ENCODE measurements at regions not wholly inside any gene's neighbourhood (a gene's known extent, or its start where the extent isn't known, plus 50 kb on each side); places are given as distances from the start of the nearest gene placed in this dataset.

DNA sequence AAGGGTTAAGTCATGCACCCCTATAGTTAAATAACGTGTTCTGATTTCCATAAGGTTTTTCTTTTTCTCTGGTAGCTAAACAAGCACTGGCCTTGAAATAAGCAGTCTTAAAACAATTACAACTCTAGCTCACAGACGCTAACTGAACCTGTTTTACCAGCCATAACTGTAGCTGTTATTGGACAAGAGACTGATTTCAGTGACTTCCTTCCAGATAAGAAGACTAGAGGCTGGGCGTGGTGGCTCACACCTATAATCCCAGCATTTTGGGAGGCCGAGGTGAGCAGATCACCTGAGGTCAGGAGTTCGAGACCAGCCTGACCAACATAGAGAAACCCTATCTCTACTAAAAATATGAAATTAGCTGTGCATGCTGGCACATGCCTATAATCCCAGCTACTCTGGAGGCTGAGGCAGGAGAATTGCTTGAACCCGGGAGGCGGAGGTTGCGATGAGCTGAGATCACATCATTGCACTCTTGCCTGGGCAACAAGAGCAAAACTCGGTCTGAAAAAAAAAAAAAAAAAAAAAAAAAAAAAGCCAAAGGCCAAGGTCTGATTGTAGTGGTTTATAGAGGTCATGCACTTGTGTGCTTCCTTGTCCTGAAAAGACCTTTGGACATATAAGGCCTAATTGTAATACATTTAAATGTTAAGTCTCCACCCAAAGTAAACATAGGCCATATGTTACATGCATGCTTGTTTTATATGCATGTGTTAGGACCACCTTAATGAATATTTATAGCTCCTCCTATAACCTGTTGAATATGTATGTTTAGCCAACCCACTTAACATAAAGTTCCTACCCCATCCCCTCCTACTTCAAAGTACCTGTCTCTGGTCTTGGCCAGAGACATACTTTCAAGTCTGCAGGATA is 319.5 kb upstream of the CA10 start:
- TF ChIP-seq, protein P1, sequence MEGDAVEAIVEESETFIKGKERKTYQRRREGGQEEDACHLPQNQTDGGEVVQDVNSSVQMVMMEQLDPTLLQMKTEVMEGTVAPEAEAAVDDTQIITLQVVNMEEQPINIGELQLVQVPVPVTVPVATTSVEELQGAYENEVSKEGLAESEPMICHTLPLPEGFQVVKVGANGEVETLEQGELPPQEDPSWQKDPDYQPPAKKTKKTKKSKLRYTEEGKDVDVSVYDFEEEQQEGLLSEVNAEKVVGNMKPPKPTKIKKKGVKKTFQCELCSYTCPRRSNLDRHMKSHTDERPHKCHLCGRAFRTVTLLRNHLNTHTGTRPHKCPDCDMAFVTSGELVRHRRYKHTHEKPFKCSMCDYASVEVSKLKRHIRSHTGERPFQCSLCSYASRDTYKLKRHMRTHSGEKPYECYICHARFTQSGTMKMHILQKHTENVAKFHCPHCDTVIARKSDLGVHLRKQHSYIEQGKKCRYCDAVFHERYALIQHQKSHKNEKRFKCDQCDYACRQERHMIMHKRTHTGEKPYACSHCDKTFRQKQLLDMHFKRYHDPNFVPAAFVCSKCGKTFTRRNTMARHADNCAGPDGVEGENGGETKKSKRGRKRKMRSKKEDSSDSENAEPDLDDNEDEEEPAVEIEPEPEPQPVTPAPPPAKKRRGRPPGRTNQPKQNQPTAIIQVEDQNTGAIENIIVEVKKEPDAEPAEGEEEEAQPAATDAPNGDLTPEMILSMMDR (IDR thresholded peaks at IDR 0.05; ENCODE audit: insufficient read depth, low read length, missing control alignments) = no peak
- CTCF ChIA-PET = no interaction called here

DNA sequence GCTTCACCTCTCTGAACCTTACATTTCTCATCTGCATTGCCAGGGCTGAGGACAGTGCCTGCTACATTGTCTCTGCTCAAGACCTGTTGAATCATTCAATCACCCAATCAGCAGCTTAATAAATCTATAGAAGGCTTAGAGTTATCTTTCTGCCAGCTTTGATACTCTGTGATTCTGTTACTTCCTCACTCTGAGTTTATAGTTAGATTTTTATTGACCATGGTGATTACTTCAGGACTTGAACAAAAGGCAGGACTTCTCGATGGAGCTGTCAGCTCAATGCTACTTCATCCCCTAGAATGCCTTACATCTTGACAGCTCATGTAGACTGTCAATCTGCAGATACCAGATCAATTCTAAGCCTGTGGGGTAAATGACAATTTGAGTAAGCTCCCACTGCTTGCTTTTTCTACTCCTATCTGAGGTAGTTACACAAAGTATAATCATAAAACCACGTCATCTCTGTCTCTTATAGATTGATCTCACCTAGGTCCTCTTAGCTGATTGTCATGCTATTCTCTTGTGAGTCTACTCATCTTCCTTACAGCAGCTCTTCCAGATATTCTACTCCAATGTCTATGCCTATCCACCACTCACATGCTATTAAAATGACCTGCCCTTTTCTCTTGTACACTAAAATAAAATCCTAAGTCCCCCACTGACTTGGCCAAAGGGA is 318.3 kb upstream of the CA10 start:
- TF ChIP-seq, protein P1 (IDR thresholded peaks at IDR 0.05; ENCODE audit: insufficient read depth, low read length, missing control alignments) = no peak
- POLR2A ChIA-PET = no interaction called here
- CTCF ChIA-PET = no interaction called here
- H3K4me3 ChIP-seq (ENCODE audit: low read depth, low read length) = no peak overlapping the region
- no peak for DNase-seq (ENCODE audit: low read depth, low spot score)

More for the DNA sequence above, 319.5 kb upstream of the CA10 start:
- H3K4me3 ChIP-seq (ENCODE audit: low read depth, low read length) = no peak overlapping the region
- DNase-seq (ENCODE audit: low read depth, low spot score) = no peak
- POLR2A ChIA-PET = no interaction called here

DNA sequence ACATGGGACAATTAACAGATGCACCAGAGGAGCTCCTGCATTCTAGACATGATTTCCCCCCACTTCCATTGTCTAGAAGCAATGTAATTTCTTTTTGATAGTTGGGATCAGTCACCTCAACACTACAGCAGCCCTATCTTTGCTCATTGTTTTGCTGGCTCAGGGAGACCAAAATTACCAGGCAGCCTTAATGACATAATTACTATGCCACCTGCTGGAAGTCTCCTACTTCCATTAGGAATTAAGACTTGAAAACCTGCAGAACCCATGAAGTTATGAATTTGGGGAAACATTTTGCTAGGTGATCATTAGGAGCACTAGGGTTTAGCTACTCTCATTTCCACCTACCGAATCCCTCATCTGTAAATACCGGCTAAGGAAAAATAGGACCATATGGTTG is 312.0 kb upstream of the CA10 start:
- ChIA-PET CTCF (no interaction called here), POLR2A (no interaction called here)
- H3K4me3 ChIP-seq (ENCODE audit: low read depth, low read length) = no peak overlapping the region
- TF ChIP-seq, protein P1 (IDR thresholded peaks at IDR 0.05; ENCODE audit: insufficient read depth, low read length, missing control alignments) = no peak
- no peak for DNase-seq (ENCODE audit: low read depth, low spot score)

DNA sequence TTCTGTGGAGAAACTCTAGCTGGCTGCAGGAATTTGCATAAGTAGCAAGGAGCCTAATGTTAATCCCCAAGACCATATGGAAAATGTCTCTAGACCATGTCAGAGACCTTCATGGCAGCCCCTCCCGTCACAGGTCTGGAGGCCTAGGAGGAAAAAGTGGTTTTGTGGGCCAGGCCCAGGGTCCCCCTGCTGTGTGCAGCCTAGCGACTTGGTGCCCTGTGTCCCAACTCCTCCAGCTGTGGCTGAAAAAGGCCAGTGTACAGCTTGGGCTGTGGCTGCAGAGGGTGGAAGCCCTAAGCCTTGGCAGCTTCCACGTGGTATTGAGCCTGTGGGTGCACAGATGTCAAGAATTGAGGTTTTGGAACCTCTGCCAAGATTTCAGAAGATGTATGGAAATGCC is 306.9 kb upstream of the CA10 start:
- POLR2A ChIA-PET = no interaction called here
- no peak overlapping the region for H3K4me3 ChIP-seq (ENCODE audit: low read depth, low read length)
- no peak for DNase-seq (ENCODE audit: low read depth, low spot score)
- TF ChIP-seq, protein P1 (IDR thresholded peaks at IDR 0.05; ENCODE audit: insufficient read depth, low read length, missing control alignments) = no peak
- CTCF ChIA-PET = no interaction called here

DNA sequence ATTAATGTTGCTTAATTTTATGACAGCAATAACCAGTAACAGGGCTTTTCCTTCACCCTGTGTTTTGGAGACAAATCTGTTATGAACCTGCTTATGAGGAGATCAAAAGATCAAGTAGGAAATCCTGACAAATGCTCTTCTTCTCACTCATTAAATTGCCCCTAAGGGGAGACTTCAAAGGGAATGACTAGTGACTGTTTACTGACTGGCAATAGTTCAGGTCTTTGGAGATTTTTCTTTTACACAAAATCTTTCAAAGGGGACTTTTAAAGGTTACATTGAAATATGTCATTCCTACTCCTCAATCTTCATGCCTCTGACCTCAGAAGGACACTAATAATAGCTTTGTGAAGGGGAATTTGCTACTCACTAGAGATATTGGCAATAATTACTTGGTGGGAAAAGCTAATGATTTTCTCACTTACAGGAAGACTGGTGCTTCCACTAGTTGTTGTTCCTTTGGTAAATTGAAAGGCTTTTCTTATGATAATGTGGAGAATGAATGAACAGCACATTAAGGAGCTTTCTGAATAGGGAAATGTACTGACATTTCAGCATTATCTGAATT is 292.9 kb upstream of the CA10 start:
- CTCF ChIA-PET = no interaction called here
- DNase-seq (ENCODE audit: low read depth, low spot score) = no peak
- TF ChIP-seq, protein P1 (IDR thresholded peaks at IDR 0.05; ENCODE audit: insufficient read depth, low read length, missing control alignments) = no peak
- H3K4me3 ChIP-seq (ENCODE audit: low read depth, low read length) = no peak overlapping the region
- POLR2A ChIA-PET = no interaction called here

DNA sequence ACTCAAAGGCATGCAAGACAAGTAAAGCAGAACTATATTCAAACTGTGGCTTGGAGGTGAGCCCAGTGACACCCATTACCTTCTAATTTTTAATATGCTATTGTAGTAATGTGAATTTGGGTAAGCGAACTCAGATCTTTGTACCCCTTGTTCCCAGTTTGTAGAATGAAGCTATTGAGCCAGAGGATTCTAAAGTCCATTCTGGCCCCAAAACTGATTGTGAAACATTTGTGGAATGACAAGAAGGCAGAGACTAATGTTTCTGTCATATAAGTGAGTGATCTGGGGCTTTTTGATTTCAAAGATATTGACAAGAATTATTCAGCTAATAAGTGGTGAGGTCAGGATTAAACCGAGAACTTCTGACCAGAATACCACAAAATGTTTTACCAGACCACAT is 283.8 kb upstream of the CA10 start:
- CTCF ChIA-PET = no interaction called here
- no peak for DNase-seq (ENCODE audit: low read depth, low spot score)
- H3K4me3 ChIP-seq (ENCODE audit: low read depth, low read length) = no peak overlapping the region
- POLR2A ChIA-PET = no interaction called here
- TF ChIP-seq, protein P1 (IDR thresholded peaks at IDR 0.05; ENCODE audit: insufficient read depth, low read length, missing control alignments) = no peak

All from AG04449 (cell line).